SK-N-MC (cell line): ENCODE measurements at regions not wholly inside any gene's neighbourhood (a gene's known extent, or its start where the extent isn't known, plus 50 kb on each side); places are given as distances from the start of the nearest gene placed in this dataset.

Source experiments
- EZH2 ChIP-seq: fragments of 200-600 bp; sonication (generic); IDR thresholded peaks from one replicate; pipeline ENCODE4 v1.6.1; 2017; ENCODE audit warnings: antibody characterized with exemption
- FOXP2 ChIP-seq: optimal IDR thresholded peaks from 2 replicates; pipeline ENCODE3; 2011; ENCODE audit warnings: mild to moderate bottlenecking, moderate library complexity; ENCODE audit not compliant: insufficient read depth; ENCODE audit errors: extremely low read length, control extremely low read depth
- POLR2AphosphoS5 ChIP-seq: IDR thresholded peaks from 2 replicates; pipeline ENCODE4 v1.6.1; 2012; ENCODE audit warnings: mild to moderate bottlenecking, low read depth, low read length, borderline replicate concordance

DNA sequence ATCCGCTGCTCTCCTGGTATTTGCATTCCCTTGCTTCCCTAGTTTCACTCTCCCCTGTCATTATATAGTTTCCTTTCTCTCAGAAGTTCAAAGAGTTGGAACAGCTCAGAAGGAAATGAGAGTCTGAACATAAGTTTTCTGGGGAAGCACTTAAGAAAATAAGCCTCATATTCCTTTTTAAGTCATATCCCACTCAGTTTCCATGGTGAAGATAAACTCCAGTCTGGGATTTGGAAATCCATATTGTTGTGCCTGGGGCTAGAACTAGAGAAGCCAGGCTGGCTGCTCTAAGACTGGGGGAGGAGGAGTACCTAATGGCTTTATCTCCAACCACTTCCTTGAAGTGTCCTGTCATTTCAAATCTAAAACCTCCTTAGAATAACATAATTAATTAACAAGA is 134.2 kb upstream of the ALCAM start:
- TF ChIP-seq EZH2 (no peak), POLR2AphosphoS5 (no peak), FOXP2 (no peak)
